Activated CD4-positive, alpha-beta memory T cell treated with anti-CD3 and anti-CD28 coated beads for 36 hours (primary cell): ENCODE measurements at regions not wholly inside any gene's neighbourhood (a gene's known extent, or its start where the extent isn't known, plus 50 kb on each side); places are given as distances from the start of the nearest gene placed in this dataset.
A peak's percentile ranks its signal among the peaks of the same experiment; 100 is the strongest.

Experiments
- CTCF ChIA-PET: fragments of 350-600 bp; sonication (Branson Sonifier 250); formaldehyde crosslinking; loops from one replicate; lab custom pipeline; 2021; ENCODE audit warnings: antibody characterized with exemption, inconsistent platforms; lab: Charles Lee
- POLR2A ChIA-PET: fragments of 350-600 bp; sonication (Branson Sonifier 250); formaldehyde crosslinking; loops from one replicate; lab custom pipeline; 2021; ENCODE audit warnings: antibody characterized with exemption; lab: Charles Lee
- DNase-seq: peaks from one replicate; pipeline ENCODE4 v3.0.0-alpha.2; 2020
- H3K27ac Mint-ChIP-seq: one replicate; pipeline ENCODE4 v1.8.0; 2021; ENCODE audit warnings: mixed read lengths
- H3K27me3 Mint-ChIP-seq: one replicate; pipeline ENCODE4 v1.8.0; 2021; ENCODE audit warnings: mixed read lengths
- H3K36me3 Mint-ChIP-seq: one replicate; pipeline ENCODE4 v1.8.0; 2021; ENCODE audit warnings: mixed read lengths
- H3K4me1 Mint-ChIP-seq: one replicate; pipeline ENCODE4 v1.8.0; 2021; ENCODE audit warnings: low read depth, mixed read lengths
- H3K4me3 Mint-ChIP-seq: one replicate; pipeline ENCODE4 v1.8.0; 2021; ENCODE audit warnings: mild to moderate bottlenecking, mixed read lengths
- H3K9me3 Mint-ChIP-seq: one replicate; pipeline ENCODE4 v1.8.0; 2021; ENCODE audit warnings: mixed read lengths
- intact Hi-C: fragments of 100-400 bp; cut with micrococcal nuclease; formaldehyde crosslinking; loops from one replicate; pipeline ENCODE4 v1.15.1; 2023

DNA sequence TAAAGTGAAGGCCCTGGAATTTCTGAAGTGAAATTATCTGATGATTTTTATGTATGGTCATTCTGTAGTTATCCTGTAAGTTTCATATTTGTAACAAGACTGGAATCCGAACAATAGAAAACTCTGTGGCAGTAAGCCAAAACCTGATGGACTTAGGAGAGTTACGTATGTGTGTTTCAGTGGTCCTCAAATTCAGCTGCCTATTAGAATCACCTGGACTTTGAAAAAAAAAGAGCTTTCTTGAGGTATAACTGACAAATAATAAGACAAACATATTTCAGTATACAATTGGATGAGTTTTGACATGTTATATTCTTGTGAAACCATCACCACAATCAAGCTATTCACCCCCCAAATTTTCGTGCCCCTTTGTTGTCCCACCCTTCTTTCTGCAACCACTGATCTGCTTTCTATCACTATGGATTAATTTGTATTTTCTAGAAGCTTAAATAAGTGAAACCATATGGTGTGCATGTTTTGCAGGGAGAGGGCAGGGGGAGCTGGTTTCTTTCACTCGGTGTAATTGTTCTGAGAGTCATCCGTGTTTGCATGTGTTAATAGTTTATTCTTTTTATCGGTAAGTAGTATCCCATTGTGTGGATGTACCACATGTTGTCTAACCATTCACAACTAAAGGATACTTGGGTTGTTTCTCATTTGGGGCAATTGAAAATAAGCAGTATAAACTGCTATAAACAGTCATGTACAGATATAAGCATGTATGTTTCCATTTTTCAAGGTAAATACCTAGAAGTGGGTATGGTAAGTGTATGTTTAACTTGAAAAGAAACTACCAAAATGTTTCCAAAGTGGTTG, 50.2 kb upstream of the EML4 start:
- ChIA-PET CTCF (interaction anchor here (1.1 to 1.4 kb wide), 2 partner anchors 14 kb away, joined by 4 to 5 read pairs; no protein-coding TSS in a partner anchor), POLR2A (interaction anchor here (1.8 kb wide), 1 partner anchor 12 kb away, joined by 4 read pairs; no protein-coding TSS in a partner anchor)
- Mint-ChIP-seq H3K27ac (peak overlapping the region; percentile 74), H3K4me3 (no peak overlapping the region), H3K4me1 (peaks cover 43% of the 10 kb centered on the region), H3K36me3 (peaks cover 10% of the 10 kb centered on the region), H3K9me3 (peaks cover 11% of the 10 kb centered on the region), H3K27me3 (no peaks in the 10 kb centered on the region)
- intact Hi-C loops, result loop anchor here (2.0 kb wide), 1 partner anchor 14 kb away; no protein-coding TSS in a partner anchor
- DNase-seq, result no peak
